HL-60 (cell line): ENCODE measurements at regions not wholly inside any gene's neighbourhood (a gene's known extent, or its start where the extent isn't known, plus 50 kb on each side); places are given as distances from the start of the nearest gene placed in this dataset.
"Not testable (repeated sequence)": the region's sequence is repeated elsewhere in the genome, so short reads cannot be mapped to it uniquely, and the experiment has no call there.

Source experiments
- POLR2AphosphoS5 ChIP-seq: IDR thresholded peaks from 2 replicates; pipeline ENCODE4 v1.6.1; 2012; ENCODE audit warnings: low read depth
- TF ChIP-seq, protein P1 (sequence below): IDR thresholded peaks from one replicate; pipeline ENCODE4 v1.5.1; 2011; ENCODE audit warnings: low read length, control low read depth, inconsistent platforms; ENCODE audit not compliant: insufficient read depth
- TF ChIP-seq, protein P2 (sequence below): IDR thresholded peaks from 2 replicates; pipeline ENCODE4 v1.6.1; 2012; ENCODE audit warnings: low read depth; ENCODE audit not compliant: insufficient replicate concordance

- TF ChIP-seq, protein P1, sequence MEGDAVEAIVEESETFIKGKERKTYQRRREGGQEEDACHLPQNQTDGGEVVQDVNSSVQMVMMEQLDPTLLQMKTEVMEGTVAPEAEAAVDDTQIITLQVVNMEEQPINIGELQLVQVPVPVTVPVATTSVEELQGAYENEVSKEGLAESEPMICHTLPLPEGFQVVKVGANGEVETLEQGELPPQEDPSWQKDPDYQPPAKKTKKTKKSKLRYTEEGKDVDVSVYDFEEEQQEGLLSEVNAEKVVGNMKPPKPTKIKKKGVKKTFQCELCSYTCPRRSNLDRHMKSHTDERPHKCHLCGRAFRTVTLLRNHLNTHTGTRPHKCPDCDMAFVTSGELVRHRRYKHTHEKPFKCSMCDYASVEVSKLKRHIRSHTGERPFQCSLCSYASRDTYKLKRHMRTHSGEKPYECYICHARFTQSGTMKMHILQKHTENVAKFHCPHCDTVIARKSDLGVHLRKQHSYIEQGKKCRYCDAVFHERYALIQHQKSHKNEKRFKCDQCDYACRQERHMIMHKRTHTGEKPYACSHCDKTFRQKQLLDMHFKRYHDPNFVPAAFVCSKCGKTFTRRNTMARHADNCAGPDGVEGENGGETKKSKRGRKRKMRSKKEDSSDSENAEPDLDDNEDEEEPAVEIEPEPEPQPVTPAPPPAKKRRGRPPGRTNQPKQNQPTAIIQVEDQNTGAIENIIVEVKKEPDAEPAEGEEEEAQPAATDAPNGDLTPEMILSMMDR = not testable (repeated sequence)
- TF ChIP-seq POLR2AphosphoS5 = peak; percentile 35; the same call in 1 of the 2 replicates
- TF ChIP-seq, protein P2, sequence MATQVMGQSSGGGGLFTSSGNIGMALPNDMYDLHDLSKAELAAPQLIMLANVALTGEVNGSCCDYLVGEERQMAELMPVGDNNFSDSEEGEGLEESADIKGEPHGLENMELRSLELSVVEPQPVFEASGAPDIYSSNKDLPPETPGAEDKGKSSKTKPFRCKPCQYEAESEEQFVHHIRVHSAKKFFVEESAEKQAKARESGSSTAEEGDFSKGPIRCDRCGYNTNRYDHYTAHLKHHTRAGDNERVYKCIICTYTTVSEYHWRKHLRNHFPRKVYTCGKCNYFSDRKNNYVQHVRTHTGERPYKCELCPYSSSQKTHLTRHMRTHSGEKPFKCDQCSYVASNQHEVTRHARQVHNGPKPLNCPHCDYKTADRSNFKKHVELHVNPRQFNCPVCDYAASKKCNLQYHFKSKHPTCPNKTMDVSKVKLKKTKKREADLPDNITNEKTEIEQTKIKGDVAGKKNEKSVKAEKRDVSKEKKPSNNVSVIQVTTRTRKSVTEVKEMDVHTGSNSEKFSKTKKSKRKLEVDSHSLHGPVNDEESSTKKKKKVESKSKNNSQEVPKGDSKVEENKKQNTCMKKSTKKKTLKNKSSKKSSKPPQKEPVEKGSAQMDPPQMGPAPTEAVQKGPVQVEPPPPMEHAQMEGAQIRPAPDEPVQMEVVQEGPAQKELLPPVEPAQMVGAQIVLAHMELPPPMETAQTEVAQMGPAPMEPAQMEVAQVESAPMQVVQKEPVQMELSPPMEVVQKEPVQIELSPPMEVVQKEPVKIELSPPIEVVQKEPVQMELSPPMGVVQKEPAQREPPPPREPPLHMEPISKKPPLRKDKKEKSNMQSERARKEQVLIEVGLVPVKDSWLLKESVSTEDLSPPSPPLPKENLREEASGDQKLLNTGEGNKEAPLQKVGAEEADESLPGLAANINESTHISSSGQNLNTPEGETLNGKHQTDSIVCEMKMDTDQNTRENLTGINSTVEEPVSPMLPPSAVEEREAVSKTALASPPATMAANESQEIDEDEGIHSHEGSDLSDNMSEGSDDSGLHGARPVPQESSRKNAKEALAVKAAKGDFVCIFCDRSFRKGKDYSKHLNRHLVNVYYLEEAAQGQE = not testable (repeated sequence)
Observed at GRCh38 chr3:195989921-195990840, 81.8 kb upstream of the TNK2 start.
